ENCODE measurements at regions not wholly inside any gene's neighbourhood (a gene's known extent, or its start where the extent isn't known, plus 50 kb on each side); places are given as distances from the start of the nearest gene placed in this dataset.

DNA sequence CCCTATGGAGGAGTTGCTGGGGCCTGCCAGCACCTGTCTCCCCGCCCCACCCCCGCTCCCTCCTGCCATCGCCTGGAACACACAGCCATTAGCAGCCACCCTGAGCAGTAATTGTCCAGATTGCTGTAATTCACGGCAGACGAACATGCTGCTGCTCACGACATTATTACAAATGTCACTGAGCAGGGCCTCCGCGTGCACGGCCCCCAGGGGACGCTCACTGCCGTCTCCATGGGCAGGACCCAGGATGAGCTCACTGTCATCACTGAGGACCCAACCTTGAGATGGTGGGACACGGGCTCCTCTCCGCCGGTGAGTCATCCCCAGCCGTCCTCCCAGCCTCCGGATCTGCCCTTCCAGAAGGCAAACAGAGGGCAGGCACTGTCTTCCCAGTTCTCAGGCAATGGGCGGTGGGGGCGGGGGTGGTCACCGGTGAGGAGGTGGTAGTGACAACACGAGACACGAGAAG lies 100.4 kb downstream of the RFLNA start:
- no peak for DNase-seq
- Histone ChIP-seq H3K9me3 (ENCODE audit: control insufficient read depth in 4 of 4, insufficient read depth in 3 of 4, low read length in 3 of 4) (no peaks in the 10 kb centered on the region), H3K27ac (ENCODE audit: low read depth in 1 of 2, low read length in 1 of 2) (no peak overlapping the region), H3K9ac (ENCODE audit: insufficient read depth in 1 of 2, low read length in 2 of 2) (no peak overlapping the region), H3K4me3 (no peak overlapping the region), H3K27me3 (ENCODE audit: control insufficient read depth in 3 of 3, insufficient read depth in 3 of 3, low read length in 2 of 3) (no peaks in the 10 kb centered on the region), H3K4me1 (ENCODE audit: control insufficient read depth in 5 of 5, insufficient read depth in 5 of 5, low read length in 5 of 5) (peaks cover 9 to 46% (median 14%) of the 10 kb centered on the region in 5 donors), H3K36me3 (ENCODE audit: control insufficient read depth in 4 of 4, insufficient read depth in 4 of 4, low read length in 4 of 4) (peaks cover 0 to 42% (median 18%) of the 10 kb centered on the region in 4 donors)
- 90 to 91% methylated on average over 21 of the region's 21 CpGs for WGBS, 2 donors
- no peak for ATAC-seq (ENCODE audit: insufficient read depth, low FRiP score)
- TF ChIP-seq, protein P1, sequence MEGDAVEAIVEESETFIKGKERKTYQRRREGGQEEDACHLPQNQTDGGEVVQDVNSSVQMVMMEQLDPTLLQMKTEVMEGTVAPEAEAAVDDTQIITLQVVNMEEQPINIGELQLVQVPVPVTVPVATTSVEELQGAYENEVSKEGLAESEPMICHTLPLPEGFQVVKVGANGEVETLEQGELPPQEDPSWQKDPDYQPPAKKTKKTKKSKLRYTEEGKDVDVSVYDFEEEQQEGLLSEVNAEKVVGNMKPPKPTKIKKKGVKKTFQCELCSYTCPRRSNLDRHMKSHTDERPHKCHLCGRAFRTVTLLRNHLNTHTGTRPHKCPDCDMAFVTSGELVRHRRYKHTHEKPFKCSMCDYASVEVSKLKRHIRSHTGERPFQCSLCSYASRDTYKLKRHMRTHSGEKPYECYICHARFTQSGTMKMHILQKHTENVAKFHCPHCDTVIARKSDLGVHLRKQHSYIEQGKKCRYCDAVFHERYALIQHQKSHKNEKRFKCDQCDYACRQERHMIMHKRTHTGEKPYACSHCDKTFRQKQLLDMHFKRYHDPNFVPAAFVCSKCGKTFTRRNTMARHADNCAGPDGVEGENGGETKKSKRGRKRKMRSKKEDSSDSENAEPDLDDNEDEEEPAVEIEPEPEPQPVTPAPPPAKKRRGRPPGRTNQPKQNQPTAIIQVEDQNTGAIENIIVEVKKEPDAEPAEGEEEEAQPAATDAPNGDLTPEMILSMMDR (IDR thresholded peaks at IDR 0.05; ENCODE audit: control extremely low read depth, extremely low read depth), result no peak

DNA sequence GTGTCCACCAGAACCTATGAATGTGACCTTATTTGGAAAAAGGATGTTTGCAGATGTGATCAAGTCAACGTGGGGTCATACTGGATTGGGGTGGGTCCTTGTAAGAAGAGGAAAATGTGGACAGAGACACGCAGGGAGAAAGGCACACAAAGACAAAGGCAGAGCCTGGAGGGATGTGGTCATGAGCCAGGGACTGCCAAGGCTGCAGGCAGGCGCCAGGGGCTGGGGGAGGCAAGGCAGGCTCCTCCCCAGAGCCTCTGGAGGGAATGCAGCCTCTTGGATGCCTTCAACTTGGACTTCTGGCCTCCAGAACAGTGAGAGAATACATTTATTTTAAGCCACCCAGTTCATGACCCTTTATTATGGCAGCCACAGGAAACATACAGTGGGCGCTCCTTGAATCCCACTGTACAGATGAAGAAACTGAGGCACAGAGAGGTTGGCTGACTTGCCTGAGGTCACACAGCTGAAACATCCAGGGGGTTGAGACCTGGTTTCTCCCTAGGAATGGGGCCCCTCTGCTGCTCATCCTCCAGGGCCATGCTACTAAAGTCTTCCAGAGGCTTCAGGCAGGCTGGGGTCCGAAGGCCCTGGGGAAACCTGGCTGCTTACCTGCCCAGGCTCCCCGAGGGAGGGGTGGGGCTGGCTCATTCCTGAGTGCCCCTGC lies 99.7 kb downstream of the RFLNA start:
- ATAC-seq (ENCODE audit: insufficient read depth, low FRiP score), result no peak
- peak overlapping the region in 1 of 2 donors; percentile 16 for H3K27ac ChIP-seq (ENCODE audit: low read depth in 1 of 2, low read length in 1 of 2)
- peaks cover 0 to 39% (median 13%) of the 10 kb centered on the region in 4 donors for H3K36me3 ChIP-seq (ENCODE audit: control insufficient read depth in 4 of 4, insufficient read depth in 4 of 4, low read length in 4 of 4)
- no peak for DNase-seq
- H3K27me3 ChIP-seq (ENCODE audit: control insufficient read depth in 3 of 3, insufficient read depth in 3 of 3, low read length in 2 of 3), result no peaks in the 10 kb centered on the region
- H3K4me1 ChIP-seq (ENCODE audit: control insufficient read depth in 5 of 5, insufficient read depth in 5 of 5, low read length in 5 of 5), result peaks cover 9 to 49% (median 14%) of the 10 kb centered on the region in 5 donors
- no peak overlapping the region for H3K9ac ChIP-seq (ENCODE audit: insufficient read depth in 1 of 2, low read length in 2 of 2)
- 75 to 91% methylated on average over 6 of the region's 6 CpGs for WGBS, 2 donors
- no peaks in the 10 kb centered on the region for H3K9me3 ChIP-seq (ENCODE audit: control insufficient read depth in 4 of 4, insufficient read depth in 3 of 4, low read length in 3 of 4)
- TF ChIP-seq, protein P1 (IDR thresholded peaks at IDR 0.05; ENCODE audit: control extremely low read depth, extremely low read depth), result no peak
- H3K4me3 ChIP-seq, result no peak overlapping the region

DNA sequence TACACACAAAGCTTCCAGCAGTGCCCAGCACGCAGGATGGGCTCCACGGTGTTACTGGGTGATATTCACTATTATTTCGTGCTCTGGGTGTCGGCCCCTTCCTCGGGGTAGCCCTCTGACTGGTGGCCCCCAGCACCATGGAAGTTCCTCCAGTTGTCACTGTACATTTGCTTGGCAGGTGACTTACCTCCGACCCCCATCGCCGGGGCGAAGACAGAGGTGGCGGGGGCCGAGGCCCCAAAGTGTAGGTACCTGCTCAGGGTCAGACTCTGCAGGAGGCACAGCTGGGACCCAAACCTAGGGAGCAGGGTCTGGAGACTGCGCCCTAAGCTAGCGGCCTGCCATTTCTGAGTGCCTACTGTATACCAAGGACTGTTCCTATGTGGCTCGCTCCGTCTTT lies 98.9 kb downstream of the RFLNA start:
- WGBS, 2 donors, result 95 to 98% methylated on average over 15 of the region's 15 CpGs
- H3K27me3 ChIP-seq (ENCODE audit: control insufficient read depth in 3 of 3, insufficient read depth in 3 of 3, low read length in 2 of 3), result no peaks in the 10 kb centered on the region
- TF ChIP-seq, protein P1 (IDR thresholded peaks at IDR 0.05; ENCODE audit: control extremely low read depth, extremely low read depth), result no peak
- H3K4me3 ChIP-seq, result no peak overlapping the region
- peaks cover 9 to 51% (median 21%) of the 10 kb centered on the region in 5 donors for H3K4me1 ChIP-seq (ENCODE audit: control insufficient read depth in 5 of 5, insufficient read depth in 5 of 5, low read length in 5 of 5)
- H3K9ac ChIP-seq (ENCODE audit: insufficient read depth in 1 of 2, low read length in 2 of 2), result no peak overlapping the region
- no peak for ATAC-seq (ENCODE audit: insufficient read depth, low FRiP score)
- peak overlapping the region in 1 of 2 donors; percentile 79 for H3K27ac ChIP-seq (ENCODE audit: low read depth in 1 of 2, low read length in 1 of 2)
- no peaks in the 10 kb centered on the region for H3K9me3 ChIP-seq (ENCODE audit: control insufficient read depth in 4 of 4, insufficient read depth in 3 of 4, low read length in 3 of 4)
- DNase-seq, result no peak
- H3K36me3 ChIP-seq (ENCODE audit: control insufficient read depth in 4 of 4, insufficient read depth in 4 of 4, low read length in 4 of 4), result peaks cover 0 to 34% (median 13%) of the 10 kb centered on the region in 4 donors
